Brain microvascular endothelial cell (primary cell): ENCODE measurements at regions not wholly inside any gene's neighbourhood (a gene's known extent, or its start where the extent isn't known, plus 50 kb on each side); places are given as distances from the start of the nearest gene placed in this dataset.
"Not testable (repeated sequence)": the region's sequence is repeated elsewhere in the genome, so short reads cannot be mapped to it uniquely, and the experiment has no call there.

Source experiments
- DNase-seq: peaks from one replicate; pipeline ENCODE4 v3.0.0-alpha.2; 2020
- H3K27ac ChIP-seq: fragments of 250-450 bp; sonication (Bioruptor Pico); 2 replicates; pipeline ENCODE4 v1.5.1; 2020; ENCODE audit warnings: mild to moderate bottlenecking, moderate library complexity
- H3K27me3 ChIP-seq: fragments of 250-450 bp; sonication (Bioruptor Pico); replicated peaks from 2 replicates; pipeline ENCODE4 v1.5.1; 2020; ENCODE audit warnings: mild to moderate bottlenecking
- H3K36me3 ChIP-seq: fragments of 250-450 bp; sonication (Bioruptor Pico); replicated peaks from 2 replicates; pipeline ENCODE4 v1.5.1; 2020; ENCODE audit warnings: mild to moderate bottlenecking
- H3K4me3 ChIP-seq: 2 replicates; pipeline ENCODE4 v1.5.1; 2011; ENCODE audit warnings: low read depth, mild to moderate bottlenecking, control low read depth, low read length, moderate library complexity
- in situ Hi-C: cut with HindIII; loops from 2 replicates; pipeline ENCODE4 v1.10.0; 2017; ENCODE audit warnings: low sequenced_read_pairs, low pct_ligation_motif_present
- TF ChIP-seq, protein P1 (sequence below): IDR thresholded peaks from 2 replicates; pipeline ENCODE4 v1.5.1; 2011; ENCODE audit warnings: low read depth, mild to moderate bottlenecking, moderate library complexity, low read length, control low read depth, inconsistent platforms; ENCODE audit errors: missing control alignments

DNA sequence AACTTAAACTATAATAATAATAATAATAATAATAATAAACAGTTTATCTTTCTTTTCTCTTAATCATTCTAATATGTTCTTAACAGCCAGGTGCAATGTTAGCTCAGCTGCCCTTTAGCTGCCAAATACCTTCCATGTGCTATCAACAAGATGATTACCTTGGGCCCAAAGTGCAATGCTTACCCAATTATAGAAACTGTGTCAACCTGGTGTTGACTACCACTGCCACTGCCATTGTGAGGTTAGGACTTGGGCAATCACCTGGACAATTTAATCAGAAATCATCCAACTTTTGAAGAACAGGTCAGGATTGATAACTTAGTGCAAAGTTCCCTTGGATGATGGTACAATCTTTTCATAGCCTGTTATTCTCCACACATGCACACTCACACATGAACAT is 371.8 kb upstream of the SALL1 start:
- Histone ChIP-seq H3K36me3 (no peaks in the 10 kb centered on the region), H3K27me3 (no peaks in the 10 kb centered on the region), H3K4me3 (no peak overlapping the region), H3K27ac (no peak overlapping the region)
- TF ChIP-seq, protein P1, sequence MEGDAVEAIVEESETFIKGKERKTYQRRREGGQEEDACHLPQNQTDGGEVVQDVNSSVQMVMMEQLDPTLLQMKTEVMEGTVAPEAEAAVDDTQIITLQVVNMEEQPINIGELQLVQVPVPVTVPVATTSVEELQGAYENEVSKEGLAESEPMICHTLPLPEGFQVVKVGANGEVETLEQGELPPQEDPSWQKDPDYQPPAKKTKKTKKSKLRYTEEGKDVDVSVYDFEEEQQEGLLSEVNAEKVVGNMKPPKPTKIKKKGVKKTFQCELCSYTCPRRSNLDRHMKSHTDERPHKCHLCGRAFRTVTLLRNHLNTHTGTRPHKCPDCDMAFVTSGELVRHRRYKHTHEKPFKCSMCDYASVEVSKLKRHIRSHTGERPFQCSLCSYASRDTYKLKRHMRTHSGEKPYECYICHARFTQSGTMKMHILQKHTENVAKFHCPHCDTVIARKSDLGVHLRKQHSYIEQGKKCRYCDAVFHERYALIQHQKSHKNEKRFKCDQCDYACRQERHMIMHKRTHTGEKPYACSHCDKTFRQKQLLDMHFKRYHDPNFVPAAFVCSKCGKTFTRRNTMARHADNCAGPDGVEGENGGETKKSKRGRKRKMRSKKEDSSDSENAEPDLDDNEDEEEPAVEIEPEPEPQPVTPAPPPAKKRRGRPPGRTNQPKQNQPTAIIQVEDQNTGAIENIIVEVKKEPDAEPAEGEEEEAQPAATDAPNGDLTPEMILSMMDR, result no peak
- DNase-seq, result no peak
- in situ Hi-C loops, result no loop called here

DNA sequence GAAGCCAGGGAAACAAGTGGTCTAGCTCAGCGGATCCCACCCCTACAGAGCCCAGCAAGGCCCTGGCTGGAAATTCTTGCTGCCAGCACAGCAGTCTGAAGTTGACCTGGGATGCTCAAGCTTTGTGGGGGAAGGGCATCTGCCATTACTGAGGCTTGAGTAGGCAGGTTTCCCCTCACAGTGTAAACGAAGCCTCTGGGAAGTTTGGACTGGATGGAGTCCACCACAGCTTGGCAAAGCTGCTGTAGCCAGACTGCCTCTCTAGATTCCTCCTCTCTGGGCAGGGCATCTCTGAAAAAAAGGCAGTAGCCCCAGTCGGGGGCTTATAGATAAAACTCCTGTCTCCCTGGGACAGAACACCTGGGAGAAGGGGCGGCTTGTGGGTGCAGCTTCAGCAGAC is 365.9 kb upstream of the SALL1 start:
- H3K27me3 ChIP-seq, H3K4me3 ChIP-seq, in situ Hi-C loops, H3K36me3 ChIP-seq, H3K27ac ChIP-seq, DNase-seq: not testable (repeated sequence)

DNA sequence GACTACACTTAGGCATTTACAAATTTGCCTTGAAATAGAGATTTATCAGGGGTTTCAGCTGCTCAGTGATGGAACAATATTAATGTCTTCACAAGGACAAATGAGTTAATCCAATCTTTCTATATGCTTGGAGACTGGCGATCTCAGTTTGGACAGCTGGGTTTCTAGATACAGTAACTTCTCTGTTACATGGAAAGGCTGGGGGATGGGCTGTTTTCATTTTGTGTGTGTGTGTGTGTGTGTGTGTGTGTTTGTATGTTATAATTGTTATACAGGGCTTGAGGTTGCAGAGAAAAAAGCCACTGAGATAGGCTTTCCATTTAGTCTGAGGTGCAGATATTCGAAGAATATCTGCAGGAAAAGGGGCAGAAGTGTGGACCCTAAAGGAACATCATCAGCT is 359.3 kb upstream of the SALL1 start:
- H3K27me3 ChIP-seq, result no peaks in the 10 kb centered on the region
- H3K36me3 ChIP-seq, result no peaks in the 10 kb centered on the region
- in situ Hi-C loops, result no loop called here
- no peak overlapping the region for H3K4me3 ChIP-seq
- DNase-seq, result no peak
- TF ChIP-seq, protein P1, result no peak
- no peak overlapping the region for H3K27ac ChIP-seq

DNA sequence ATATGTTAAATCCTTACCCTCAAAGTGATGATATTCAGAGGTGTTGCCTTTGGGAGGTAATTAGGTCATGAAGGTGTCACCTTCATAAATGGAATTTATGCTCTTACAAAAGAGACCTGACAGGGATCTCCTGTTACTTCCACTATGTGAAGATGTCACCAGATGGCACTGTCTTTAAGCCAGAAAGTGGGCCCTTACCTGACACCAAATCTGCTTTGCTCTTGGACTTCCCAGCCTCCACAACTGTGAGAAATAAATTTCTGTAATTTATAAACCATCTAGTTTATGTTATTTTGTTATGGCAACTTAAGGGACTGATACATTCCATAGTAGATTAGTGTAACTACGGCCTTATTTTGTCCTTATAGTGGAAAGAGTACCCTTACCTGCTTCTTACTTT is 358.3 kb upstream of the SALL1 start:
- Histone ChIP-seq H3K4me3 (no peak overlapping the region), H3K27me3 (no peaks in the 10 kb centered on the region), H3K27ac (no peak overlapping the region), H3K36me3 (no peaks in the 10 kb centered on the region)
- in situ Hi-C loops, result no loop called here
- no peak for DNase-seq
- TF ChIP-seq, protein P1, result no peak

DNA sequence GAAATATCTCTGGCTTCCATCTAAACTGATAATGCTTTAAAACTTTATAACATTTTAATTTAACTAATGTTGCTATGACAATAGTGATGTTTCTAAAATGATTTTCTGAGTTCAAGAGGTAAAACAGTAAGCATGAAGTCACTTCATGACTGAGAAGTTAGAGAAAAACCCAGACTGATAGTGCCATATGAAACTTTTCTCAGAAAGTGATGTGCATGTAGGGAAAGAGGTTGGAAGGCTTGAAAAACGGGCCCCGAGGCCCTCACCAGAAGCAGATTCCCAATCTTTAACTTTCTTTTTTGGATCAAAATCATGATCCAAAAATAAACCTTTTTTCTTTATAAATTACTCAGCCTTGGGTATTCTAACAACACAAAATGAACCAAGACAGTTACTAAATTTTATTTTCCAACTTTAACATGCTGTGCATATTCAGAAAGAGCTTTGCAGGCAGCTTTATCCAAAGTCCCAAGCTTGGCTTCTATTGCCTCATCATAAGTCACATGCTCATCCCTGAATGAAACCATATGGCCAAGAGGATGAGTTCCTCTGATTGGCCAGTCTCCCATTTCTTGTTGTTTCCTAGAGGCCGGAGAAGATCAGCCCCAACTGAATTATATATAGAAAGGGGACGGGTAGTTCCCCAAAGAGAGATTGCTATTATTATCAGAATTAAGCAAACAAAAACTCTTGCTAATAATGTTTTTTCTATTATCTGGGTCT is 357.6 kb upstream of the SALL1 start:
- in situ Hi-C loops, result no loop called here
- no peaks in the 10 kb centered on the region for H3K36me3 ChIP-seq
- no peak overlapping the region for H3K27ac ChIP-seq
- H3K4me3 ChIP-seq, result no peak overlapping the region
- DNase-seq, result no peak
- no peaks in the 10 kb centered on the region for H3K27me3 ChIP-seq
- TF ChIP-seq, protein P1, result no peak

DNA sequence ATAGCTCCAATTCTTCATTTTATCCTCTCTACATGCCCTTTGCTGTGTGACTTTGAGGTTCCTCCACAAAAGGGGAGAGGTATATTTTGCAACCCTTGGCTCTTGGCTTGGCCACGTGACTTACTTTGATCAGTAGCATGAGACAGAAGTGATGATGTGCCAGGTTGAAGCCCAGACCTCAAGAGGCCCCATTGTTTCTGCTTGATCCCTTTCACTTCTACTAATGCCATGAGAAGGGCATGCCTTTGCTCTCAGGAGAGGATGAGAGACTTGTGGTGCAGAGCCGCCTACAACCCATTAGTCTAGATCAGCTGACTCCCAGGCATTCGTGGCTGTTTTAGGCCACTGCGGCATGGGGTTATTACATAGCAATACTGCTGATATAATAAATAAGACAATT is 356.2 kb upstream of the SALL1 start:
- Histone ChIP-seq H3K27me3 (no peaks in the 10 kb centered on the region), H3K4me3 (no peak overlapping the region), H3K27ac (no peak overlapping the region), H3K36me3 (no peaks in the 10 kb centered on the region)
- no peak for DNase-seq
- TF ChIP-seq, protein P1, result no peak
- in situ Hi-C loops, result no loop called here
